Epidermal melanocyte (primary cell): ENCODE measurements at regions not wholly inside any gene's neighbourhood (a gene's known extent, or its start where the extent isn't known, plus 50 kb on each side); places are given as distances from the start of the nearest gene placed in this dataset.

Source experiments
- DNase-seq: peaks from one replicate; pipeline ENCODE4 v3.0.0; 2011; ENCODE audit warnings: low spot score; ENCODE audit not compliant: insufficient read length

DNA sequence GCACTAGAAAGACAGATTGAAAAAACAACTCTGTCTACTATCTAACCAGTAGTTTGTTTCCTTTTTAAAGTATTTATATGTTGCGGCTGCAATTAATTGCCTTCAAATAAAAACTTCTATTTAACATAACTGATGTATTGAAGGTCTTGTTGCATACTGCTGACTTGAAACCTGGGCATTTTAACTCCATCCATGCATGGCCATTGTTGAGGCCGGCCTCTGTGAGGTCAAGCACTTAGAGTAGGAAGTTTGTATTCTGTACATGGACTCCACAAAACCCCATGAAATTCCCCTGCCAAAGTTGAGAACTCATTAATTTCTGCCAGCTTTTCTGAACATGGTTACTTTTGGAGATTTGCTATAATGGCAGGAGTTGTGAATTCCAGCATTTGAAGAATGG is 150.6 kb downstream of the GAS1 start:
- no peak for DNase-seq

DNA sequence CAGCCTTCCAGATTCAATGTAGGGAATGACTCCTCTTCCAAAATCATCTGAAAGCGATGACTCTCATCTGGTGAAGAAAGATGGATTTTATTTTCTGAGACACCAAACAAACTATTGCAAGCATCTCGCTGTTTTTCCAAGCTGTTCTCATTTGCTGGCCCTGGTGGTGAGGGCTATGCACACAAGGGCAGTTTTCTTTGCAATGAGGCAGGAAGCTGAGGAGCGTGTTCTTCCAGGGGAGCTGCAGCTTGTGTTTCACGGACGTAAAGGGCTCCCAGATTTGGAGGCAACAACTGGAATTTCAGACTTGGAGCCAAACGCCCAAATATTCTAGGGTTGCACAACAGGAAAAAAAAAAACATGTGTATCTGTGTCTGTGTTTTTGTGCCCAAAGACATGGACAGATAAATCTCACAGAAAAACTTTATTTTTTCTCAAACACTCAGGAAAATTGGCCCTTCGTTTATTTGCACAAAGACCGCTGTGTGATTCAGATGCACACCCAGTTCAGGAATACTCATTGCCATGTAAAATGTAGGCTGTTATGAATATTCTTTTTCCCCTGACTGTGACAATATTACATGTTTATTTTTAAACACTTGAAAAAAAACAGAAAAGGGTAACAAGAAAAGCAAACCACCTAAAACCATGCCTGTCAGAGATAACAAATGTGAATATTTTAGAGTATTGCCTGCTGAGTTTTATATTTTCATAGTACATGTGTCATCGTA is 151.3 kb downstream of the GAS1 start:
- DNase-seq = peak; percentile 61

- no peak for DNase-seq
Observed at GRCh38 chr9:86795047-86795442, 152.3 kb downstream of the GAS1 start.

DNA sequence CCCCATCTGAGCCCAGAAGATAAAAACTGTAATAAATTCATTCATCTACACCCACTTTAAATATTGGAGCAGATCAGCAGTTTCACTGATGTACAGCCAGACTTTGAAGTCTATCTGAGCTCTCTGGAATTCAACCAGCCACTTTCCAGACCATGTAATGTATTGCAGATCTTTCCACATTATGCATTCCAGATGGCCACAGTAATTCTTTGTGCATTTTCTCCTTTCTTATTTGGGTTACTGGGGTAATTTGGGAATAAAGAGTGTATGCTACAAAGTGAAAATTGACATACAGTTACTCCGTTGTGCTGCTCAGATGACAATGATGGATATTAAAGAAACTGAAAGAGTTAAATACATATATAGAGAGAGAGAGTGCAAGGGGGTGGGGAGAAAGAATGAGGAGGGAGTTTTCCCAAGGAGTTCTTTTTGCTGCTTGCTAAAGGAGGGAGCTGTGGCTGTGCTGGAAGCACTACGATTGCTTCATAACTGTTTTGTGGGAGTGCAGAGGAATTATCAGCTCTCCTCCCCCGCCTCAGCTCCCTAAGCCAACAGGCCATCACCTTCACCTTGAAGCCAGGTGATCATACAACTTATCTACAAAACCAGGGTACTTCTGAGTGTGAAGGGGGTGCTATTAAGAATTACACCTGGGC is 152.8 kb downstream of the GAS1 start:
- no peak for DNase-seq

- no peak for DNase-seq
Observed at GRCh38 chr9:86792136-86792535, 155.2 kb downstream of the GAS1 start.

GRCh38 chr9:86790805-86791204 is 156.5 kb downstream of the GAS1 start:
- DNase-seq = no peak

GRCh38 chr9:86788456-86788855 is 158.8 kb downstream of the GAS1 start:
- no peak for DNase-seq

DNA sequence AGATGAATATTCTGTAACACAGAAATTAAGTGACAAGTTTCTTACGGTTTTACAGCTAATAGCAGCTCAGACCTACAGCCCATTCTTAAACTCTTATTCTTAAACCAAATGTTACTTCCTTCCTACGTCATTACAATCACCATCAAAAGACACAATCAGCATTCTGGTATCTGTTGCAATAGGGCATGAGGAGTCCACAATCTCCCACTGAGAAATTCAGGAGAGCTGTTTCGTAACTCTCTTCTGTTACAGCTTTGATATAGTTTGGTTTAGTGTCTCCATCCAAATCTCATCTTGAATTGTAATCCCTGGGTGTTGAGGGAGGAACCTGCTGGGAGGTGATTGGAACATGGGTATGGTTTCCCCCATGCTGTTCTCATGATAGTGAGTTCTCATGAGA is 163.4 kb downstream of the GAS1 start:
- DNase-seq = no peak

- no peak for DNase-seq
Observed at GRCh38 chr9:86782831-86783230, 164.5 kb downstream of the GAS1 start.

DNA sequence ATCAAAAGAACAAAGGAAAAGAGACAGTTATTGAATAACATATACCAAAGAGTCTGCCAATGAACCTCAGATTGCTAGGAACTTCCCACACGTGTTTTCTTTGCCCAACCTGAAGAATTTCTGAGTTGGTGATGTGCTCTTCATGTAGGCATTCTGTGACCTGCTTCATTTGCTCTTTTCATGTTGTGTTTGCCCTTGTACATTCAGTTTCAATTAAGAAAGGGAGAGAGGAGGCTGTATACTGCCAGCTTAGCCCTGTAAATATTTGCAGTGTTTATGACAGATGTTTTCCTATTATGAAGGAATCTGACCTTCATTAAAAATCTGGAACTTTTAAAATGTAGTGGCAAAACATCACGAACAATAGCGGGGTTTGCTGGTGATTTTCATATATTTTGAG is 168.5 kb downstream of the GAS1 start:
- DNase-seq = no peak

DNA sequence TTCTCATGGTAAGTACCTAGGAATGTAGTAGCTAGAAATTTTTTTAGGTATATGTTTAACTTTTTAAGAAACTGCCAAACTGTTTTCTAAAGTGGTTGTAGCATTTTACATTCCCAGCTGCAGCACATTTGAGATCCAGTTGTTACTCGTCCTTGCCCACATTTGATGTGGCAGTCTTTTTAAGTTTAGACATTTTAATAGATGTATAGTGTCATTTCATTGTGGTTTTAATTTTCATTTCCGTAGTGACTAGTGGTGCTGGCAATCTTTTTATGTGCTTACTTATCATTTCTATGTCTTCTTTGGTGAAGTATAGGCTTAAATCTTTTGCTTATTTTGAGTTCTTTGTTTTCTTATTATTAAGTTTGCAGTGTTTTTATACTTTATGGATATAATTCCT is 171.6 kb downstream of the GAS1 start:
- DNase-seq = no peak

- DNase-seq = no peak
Observed at GRCh38 chr9:86774116-86774515, 173.2 kb downstream of the GAS1 start.

- no peak for DNase-seq
Observed at GRCh38 chr9:86773422-86773945, 173.8 kb downstream of the GAS1 start.

GRCh38 chr9:86772635-86772993 is 174.7 kb downstream of the GAS1 start:
- DNase-seq = no peak

DNA sequence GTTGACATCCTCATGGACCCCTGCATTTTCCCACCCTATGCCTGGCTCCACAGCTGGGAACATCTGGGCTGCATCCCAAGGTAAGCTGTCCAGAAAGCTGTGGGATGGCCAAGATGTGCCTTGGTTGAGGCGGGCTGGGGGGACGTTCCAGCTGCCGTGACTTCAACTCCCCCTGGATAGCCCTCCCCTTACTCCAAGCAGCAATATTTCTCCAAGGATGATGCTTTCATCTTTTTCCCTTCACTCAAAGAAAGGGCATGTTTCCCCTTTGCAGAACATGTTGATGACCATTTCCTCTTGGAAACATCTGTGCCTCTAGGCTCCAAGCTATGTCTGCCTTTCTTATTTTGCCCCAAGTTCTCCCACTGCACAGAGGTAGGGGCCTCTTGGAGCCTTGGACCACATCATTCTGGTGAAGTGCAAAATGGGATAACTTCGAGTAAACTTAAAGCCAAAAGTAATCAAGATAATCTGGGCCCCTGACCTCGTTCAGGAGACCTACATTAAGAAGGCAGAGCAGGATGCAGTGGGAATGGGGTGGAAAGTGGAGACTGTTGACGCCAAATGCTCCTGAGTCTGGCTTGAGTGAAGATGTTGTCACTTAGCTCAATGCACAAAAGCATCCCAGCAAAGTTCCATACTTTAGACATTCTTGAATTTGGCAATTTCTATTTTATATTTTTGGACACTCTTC is 175.2 kb downstream of the GAS1 start:
- DNase-seq = no peak

DNA sequence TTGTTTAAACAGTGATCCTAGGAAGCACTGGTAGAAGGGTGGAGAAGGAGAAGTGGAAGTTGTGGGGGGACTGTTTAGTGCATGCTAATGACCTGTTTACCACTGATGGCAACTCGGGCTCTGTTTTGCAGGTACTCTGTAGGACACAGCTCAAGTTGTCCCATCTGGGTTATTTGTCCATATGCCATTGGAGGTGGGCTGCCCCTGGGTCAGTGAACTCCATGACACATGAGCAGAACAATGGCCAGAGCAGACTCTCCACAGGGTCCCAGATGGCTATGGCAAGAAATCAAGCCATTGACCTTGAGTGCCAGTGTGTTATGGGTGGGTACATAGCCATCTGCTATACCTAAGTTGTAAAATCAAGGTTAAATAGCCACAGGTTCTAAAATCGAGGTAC is 175.9 kb downstream of the GAS1 start:
- DNase-seq = no peak

DNA sequence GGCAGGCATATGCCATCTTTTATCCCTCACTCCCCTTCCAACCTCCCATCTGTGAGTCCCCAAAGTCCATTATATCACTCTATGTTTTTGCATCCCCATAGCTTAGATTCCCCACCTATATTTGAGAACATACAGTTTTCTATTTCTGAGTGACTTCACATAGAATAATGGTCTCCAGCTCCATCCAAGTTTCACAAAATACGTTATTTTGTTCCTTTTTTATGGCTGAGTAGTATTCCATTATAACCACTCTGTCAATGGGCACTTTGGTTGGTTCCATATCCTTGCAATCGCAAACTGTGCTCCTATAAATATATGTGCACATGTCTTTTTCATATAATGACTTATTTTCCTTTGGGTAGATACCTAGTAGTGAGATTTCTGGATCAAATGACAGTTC is 178.6 kb downstream of the GAS1 start:
- no peak for DNase-seq

GRCh38 chr9:86768020-86768419 is 179.3 kb downstream of the GAS1 start:
- DNase-seq = no peak

GRCh38 chr9:86767373-86767772 is 179.9 kb downstream of the GAS1 start:
- DNase-seq = no peak

GRCh38 chr9:86766912-86767311 is 180.4 kb downstream of the GAS1 start:
- no peak for DNase-seq

DNA sequence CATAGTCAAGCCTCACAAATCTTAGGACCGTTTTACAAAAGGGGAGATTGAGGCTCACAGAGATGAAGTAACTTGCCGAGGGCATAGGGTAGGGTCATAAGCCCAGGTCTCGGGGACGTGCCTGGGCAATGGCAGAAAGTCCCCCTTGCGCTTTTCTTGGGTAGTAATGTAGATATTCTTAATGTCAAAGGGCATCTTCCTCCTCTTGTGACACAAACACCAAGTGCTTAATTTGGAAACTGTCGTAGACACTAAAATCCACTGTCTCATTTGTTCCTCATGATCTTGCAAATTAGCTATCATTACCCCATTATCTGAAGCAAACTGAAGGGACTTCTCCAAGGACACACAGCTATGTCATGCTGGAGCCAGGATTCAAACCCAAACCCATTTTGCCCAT is 180.8 kb downstream of the GAS1 start:
- no peak for DNase-seq

DNA sequence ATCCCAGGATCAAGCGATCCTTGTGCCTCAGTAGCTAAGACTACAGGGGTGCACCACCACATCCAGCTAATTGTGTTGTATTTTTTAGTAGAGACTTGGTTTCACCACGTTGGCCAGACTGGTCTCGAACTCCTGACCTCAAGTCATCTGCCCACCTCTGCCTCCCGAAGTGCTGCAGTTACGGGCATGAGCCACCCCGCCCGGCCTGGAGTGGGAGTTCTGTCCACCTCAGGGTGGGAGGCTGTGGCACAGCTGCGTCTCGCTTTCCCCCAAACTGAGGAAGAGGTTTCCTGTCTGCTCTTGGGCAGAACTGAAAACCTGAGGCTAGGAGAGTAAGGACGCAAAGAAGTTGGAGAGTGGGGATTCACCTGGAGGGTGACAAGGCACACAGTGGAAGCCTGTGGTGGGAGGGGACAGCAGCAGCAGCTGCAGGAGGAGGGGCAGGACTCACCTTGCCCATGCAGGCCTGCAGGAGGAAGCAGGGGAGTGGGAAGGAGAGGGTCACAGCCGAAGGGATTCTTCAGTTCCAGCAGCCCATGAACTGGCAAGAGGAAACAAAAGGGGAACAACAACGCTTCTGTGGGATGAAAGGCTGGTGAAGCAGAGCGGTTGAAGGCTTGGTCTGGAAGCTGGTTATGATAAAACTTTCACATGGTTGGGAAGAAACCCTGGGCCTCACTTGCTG is 181.4 kb downstream of the GAS1 start:
- DNase-seq = no peak
